ENCODE measurements at regions not wholly inside any gene's neighbourhood (a gene's known extent, or its start where the extent isn't known, plus 50 kb on each side); places are given as distances from the start of the nearest gene placed in this dataset.
"Not testable (repeated sequence)": the region's sequence is repeated elsewhere in the genome, so short reads cannot be mapped to it uniquely, and the experiment has no call there.

DNA sequence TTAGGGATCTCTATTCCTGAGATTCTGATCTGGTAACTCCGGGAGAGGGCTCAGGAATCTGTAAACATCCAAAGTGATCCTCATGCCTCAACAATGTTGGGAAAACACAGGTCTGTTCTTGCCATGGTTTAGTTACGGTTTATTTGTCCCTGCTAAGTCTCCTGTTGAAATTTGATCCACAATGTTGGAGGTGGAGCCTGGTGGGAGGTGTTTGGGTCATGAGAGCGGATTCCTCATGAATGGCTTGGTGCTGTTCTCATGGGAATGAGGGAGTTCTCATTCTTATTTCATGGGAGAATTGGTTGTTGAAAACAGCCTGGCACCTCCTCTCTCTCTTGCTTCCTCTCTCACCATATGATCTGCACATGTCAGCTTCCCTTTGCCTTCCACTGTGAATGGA is 608.6 kb upstream of the GOT2 start:
- DNase-seq (ENCODE audit: insufficient read length) = no peak
- FAIRE-seq = no peak
- TF ChIP-seq TAF1 (IDR thresholded peaks at IDR 0.05; ENCODE audit: borderline replicate concordance, low read depth, low read length) = no peak
- TF ChIP-seq POLR2A (IDR thresholded peaks at IDR 0.05; ENCODE audit: low read depth, low read length) = no peak
- TF ChIP-seq POLR2AphosphoS5 (IDR thresholded peaks at IDR 0.05; ENCODE audit: low read depth, low read length) = no peak

DNA sequence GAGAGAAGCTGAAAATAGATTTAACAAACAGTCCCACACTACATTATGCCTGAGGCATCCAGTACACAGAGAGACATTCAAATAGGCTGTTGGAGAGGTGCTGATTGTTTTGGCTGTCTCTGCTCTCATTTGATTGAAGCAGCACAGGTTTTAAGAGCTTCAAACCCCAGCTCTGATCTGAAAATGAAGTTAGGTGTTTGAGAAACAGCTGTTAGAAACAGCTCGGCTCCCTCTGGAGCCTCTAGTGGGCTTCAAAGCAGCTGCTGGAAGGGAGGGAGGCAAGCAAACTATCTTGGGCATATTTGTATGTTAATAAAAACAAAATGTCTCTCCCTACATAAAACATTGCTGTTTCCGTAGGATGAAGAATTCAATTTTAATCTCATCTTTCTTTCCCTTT is 607.3 kb upstream of the GOT2 start:
- no peak for FAIRE-seq
- TF ChIP-seq TAF1 (IDR thresholded peaks at IDR 0.05; ENCODE audit: borderline replicate concordance, low read depth, low read length) (no peak), POLR2A (IDR thresholded peaks at IDR 0.05; ENCODE audit: low read depth, low read length) (no peak), POLR2AphosphoS5 (IDR thresholded peaks at IDR 0.05; ENCODE audit: low read depth, low read length) (no peak)

DNA sequence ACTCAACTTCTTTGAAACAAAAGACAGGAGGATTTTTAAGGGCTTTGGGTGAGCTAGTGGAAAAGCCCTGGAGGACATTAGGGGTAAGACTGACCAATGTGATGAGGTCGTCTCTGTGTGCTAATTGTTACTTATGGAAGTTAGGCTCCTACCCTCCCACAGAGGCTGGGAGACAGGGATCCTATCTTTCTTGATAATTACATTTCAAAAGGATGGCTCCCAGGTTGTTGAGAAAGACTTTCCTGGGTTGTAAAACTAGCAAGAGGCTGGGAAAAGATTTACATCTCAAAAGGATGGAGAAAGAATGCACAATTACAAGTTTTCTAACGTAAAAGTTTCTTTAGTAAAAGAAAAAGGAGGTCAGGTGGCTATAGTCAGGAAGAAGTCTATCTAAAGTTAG is 605.8 kb upstream of the GOT2 start:
- DNase-seq (ENCODE audit: insufficient read length) (no peak), FAIRE-seq (no peak)
- no peak for TF ChIP-seq POLR2AphosphoS5 (IDR thresholded peaks at IDR 0.05; ENCODE audit: low read depth, low read length)
- TF ChIP-seq POLR2A (IDR thresholded peaks at IDR 0.05; ENCODE audit: low read depth, low read length) = no peak
- TF ChIP-seq TAF1 (IDR thresholded peaks at IDR 0.05; ENCODE audit: borderline replicate concordance, low read depth, low read length) = no peak

More for the DNA sequence above, 607.3 kb upstream of the GOT2 start:
- no peak for DNase-seq (ENCODE audit: insufficient read length)

DNA sequence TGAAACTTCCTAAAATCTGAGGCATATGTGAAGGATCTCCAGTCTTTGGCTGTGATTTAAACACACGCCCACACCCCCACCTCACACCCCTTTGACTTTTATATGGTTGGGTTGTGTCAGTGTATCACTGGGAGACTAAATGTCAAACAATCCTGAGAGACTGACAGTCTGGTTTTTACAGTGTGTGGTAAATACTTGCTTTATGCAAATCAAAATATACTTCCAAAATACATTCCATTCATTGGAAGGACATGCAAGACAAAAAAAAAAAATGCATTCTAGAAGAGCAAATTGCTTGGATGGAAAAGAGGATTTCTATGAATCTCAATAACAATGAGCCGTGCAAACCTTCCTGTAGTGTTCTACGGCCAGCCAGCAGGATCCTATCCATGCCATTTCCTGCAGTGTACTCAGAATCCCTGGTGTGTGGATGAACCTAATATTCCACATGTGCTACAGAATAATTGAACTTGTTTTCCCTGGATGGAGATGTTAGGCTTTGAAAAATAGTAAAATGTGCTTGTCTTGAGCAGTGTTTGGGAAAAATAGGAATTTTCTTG is 602.1 kb upstream of the GOT2 start:
- FAIRE-seq (no peak), DNase-seq (ENCODE audit: insufficient read length) (no peak)
- TF ChIP-seq POLR2A (IDR thresholded peaks at IDR 0.05; ENCODE audit: low read depth, low read length) (no peak), POLR2AphosphoS5 (IDR thresholded peaks at IDR 0.05; ENCODE audit: low read depth, low read length) (no peak), TAF1 (IDR thresholded peaks at IDR 0.05; ENCODE audit: borderline replicate concordance, low read depth, low read length) (no peak)

DNA sequence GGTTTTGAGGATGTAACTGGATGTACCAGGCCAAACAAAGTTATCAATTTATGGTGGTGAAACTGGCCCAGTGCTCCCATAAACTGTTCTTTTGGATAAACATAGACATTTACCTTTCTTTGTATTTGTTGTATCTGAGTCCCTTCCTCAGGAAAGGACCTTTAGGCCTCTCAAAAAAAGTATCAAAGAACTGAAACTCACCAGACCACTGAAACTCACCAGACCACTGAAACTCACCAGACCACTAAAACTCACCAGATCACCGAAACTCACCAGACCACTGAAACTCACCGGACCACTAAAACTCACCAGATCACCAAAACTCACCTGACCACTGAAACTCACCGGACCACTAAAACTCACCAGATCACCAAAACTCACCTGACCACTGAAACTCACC is 597.6 kb upstream of the GOT2 start:
- DNase-seq (ENCODE audit: insufficient read length); FAIRE-seq: not testable (repeated sequence)

DNA sequence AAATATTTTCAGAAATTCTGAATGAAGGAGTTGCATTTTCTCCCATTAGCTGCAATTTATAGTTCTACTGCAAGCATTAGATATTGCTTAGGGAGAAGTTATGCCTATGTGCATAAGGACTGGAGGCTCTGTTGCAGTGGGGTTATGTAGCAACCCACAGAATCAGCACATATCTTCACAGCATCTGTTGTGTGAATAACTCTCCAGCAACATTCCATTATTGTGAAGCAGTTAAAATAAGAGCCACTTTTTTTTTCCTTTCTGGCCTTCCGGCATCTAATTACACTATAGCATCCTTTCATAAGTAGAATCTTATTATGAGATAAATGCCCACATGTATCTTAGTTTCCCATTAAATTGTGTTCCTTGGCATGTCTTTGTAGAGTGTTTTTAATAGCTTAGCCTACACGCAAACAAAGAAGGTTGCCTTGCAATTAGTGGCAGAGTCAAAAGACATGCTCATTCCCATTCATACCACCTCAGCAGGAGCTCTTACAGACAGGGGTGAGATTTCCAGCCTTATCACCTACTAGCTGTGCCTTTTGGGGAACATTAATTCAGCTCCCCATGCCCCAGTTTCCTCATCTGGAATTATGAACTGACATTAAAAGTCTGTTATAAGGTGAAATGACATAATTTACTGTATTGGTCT is 596.0 kb upstream of the GOT2 start:
- TF ChIP-seq POLR2AphosphoS5 (IDR thresholded peaks at IDR 0.05; ENCODE audit: low read depth, low read length) (no peak), POLR2A (IDR thresholded peaks at IDR 0.05; ENCODE audit: low read depth, low read length) (no peak), TAF1 (IDR thresholded peaks at IDR 0.05; ENCODE audit: borderline replicate concordance, low read depth, low read length) (no peak)
- DNase-seq (ENCODE audit: insufficient read length) (no peak), FAIRE-seq (no peak)

DNA sequence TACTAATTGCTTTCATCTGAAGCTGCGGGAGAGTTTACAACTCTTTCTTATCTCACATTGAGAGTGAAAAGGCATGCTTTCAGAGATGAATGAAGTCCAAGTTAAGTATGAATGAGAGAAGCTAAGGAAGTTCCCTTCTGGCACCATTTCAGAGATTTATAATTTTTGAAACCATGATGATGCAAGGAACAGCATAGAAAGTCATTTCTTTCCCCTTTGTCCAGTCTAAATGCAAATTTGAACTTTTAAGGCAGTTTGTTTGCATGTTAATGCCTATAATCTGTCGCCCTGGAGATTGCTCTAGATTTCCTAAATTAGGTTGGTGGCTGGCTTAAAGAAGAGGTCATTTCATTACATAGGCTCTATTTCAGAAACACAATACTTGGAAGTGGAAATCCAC is 594.8 kb upstream of the GOT2 start:
- DNase-seq (ENCODE audit: insufficient read length) (no peak), FAIRE-seq (no peak)

DNA sequence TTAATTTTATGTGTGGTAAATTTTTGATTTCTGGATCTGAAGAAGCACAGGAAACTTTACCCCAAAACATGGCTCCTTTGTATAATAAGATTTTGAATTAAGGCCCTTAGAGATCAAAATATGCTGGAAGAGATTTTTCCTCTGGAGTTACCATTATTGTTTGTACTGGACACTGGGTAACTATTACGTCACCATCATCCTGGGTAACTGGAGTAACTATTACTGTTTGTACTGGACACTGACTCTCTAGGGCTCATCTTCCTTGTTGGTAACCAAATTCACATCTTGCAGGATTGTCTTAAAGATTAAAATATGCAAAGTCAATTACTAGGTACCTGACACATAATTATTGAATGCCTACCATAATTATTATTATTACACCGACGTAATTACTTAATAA is 593.8 kb upstream of the GOT2 start:
- FAIRE-seq (no peak), DNase-seq (ENCODE audit: insufficient read length) (no peak)
- TF ChIP-seq TAF1 (IDR thresholded peaks at IDR 0.05; ENCODE audit: borderline replicate concordance, low read depth, low read length) (no peak), POLR2A (IDR thresholded peaks at IDR 0.05; ENCODE audit: low read depth, low read length) (no peak), POLR2AphosphoS5 (IDR thresholded peaks at IDR 0.05; ENCODE audit: low read depth, low read length) (no peak)

More for the DNA sequence above, 594.8 kb upstream of the GOT2 start:
- TF ChIP-seq TAF1 (IDR thresholded peaks at IDR 0.05; ENCODE audit: borderline replicate concordance, low read depth, low read length) = no peak
- TF ChIP-seq POLR2AphosphoS5 (IDR thresholded peaks at IDR 0.05; ENCODE audit: low read depth, low read length) = no peak
- no peak for TF ChIP-seq POLR2A (IDR thresholded peaks at IDR 0.05; ENCODE audit: low read depth, low read length)

DNA sequence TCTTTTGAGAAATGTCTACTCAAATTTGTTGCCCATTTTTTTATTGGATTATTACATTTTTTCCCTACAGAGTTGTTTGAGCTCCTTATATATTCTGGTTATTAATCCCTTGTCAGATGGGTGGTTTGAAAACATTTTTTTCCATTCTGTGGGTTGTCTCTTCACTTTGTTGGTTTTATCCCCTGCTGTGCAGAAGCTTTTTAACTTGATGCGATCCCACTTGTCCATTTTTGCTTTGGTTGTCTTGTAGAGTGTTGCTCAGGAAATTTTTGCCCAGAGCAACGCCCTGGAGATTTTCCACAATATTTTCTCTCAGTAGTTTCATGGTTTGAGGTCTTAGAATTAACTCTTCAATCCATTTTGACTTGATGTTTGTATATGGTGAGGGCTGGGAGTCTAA is 592.8 kb upstream of the GOT2 start:
- no peak for FAIRE-seq
- no peak for DNase-seq (ENCODE audit: insufficient read length)
- TF ChIP-seq POLR2A (IDR thresholded peaks at IDR 0.05; ENCODE audit: low read depth, low read length) (no peak), POLR2AphosphoS5 (IDR thresholded peaks at IDR 0.05; ENCODE audit: low read depth, low read length) (no peak), TAF1 (IDR thresholded peaks at IDR 0.05; ENCODE audit: borderline replicate concordance, low read depth, low read length) (no peak)

DNA sequence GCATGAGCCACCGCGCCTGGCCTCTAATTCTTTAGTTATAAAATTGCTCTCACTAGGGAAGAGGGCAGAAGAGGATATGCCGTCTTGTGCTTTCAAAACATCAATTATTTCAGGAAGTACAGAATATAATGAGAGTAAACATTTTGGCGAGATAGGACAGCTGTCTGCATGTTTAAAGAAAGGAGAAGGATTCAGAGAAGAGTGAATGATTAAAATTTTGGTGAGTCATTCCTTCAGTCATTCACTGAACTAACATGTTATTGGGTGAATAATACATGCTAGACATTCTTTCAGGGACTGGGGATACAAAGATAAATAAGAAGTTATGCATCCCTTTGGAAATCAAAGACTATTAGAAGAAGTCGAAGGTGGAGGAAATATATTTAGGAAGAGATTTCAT is 590.3 kb upstream of the GOT2 start:
- DNase-seq (ENCODE audit: insufficient read length) = no peak
- TF ChIP-seq POLR2AphosphoS5 (IDR thresholded peaks at IDR 0.05; ENCODE audit: low read depth, low read length) (no peak), TAF1 (IDR thresholded peaks at IDR 0.05; ENCODE audit: borderline replicate concordance, low read depth, low read length) (no peak), POLR2A (IDR thresholded peaks at IDR 0.05; ENCODE audit: low read depth, low read length) (no peak)
- FAIRE-seq = no peak

DNA sequence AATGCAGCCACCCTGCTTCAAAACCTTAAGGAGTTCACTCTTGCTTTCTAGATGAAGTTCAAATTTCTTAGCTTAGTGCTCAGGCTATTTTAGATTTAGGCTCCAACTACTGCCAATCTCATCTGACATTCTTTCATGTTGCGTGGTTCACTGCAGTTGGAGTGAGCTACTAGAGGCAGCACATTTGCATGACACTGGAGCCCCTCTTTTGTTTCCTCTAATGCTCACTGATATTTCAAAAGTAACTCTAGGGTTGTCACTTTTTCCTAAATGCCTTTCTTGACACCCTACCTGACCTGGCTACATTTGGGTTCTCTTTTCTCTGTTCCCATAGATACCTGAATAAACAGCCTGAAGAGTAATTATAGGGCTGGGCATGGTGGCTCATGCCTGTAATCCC is 586.5 kb upstream of the GOT2 start:
- FAIRE-seq = no peak
- DNase-seq (ENCODE audit: insufficient read length) = no peak

DNA sequence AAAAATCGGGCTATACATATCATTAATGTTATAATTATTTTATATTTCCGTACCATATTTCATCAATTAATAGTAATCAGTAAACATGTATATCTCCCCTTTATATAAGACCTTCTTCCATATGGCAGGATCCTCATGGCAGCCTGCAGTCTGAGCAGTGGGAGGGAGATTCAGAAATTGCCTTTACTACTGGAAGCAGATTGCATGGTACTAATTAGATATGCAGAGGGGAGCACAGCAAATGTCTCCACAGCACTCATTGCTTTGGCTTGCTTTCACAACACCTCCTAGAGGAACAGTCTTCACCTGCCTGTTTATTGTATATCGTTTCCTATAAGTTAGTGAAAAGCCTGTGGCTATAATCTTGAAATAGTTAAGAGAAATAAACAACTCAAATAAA is 585.8 kb upstream of the GOT2 start:
- no peak for TF ChIP-seq TAF1 (IDR thresholded peaks at IDR 0.05; ENCODE audit: borderline replicate concordance, low read depth, low read length)
- TF ChIP-seq POLR2A (IDR thresholded peaks at IDR 0.05; ENCODE audit: low read depth, low read length) = no peak
- TF ChIP-seq POLR2AphosphoS5 (IDR thresholded peaks at IDR 0.05; ENCODE audit: low read depth, low read length) = no peak
- no peak for DNase-seq (ENCODE audit: insufficient read length)
- FAIRE-seq = no peak

More for the DNA sequence above, 586.5 kb upstream of the GOT2 start:
- TF ChIP-seq POLR2AphosphoS5 (IDR thresholded peaks at IDR 0.05; ENCODE audit: low read depth, low read length) = no peak

DNA sequence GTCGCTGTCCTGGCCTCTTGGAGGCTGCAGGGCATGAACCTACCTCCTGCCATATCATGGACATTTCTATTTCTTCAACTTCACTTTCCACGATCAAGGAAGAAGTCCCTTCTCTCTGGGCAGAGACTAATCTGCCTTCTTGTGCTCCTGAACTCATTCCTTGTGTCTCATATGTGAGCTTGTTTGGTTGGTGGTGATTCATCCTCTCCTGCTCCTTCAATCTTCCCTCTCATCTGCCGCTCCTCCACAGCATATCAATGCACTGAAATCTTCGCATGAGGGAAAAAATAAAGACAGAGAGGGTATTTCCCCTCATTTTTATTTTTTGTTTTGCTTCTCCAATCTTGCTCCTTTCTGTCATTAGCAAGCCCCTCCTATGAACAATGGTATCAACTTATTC is 571.7 kb upstream of the GOT2 start:
- no peak for TF ChIP-seq POLR2AphosphoS5 (IDR thresholded peaks at IDR 0.05; ENCODE audit: low read depth, low read length)
- no peak for TF ChIP-seq TAF1 (IDR thresholded peaks at IDR 0.05; ENCODE audit: borderline replicate concordance, low read depth, low read length)
- no peak for TF ChIP-seq POLR2A (IDR thresholded peaks at IDR 0.05; ENCODE audit: low read depth, low read length)
- FAIRE-seq (no peak), DNase-seq (ENCODE audit: insufficient read length) (no peak)

All from GM12892 (cell line).